ENCODE measurements at regions not wholly inside any gene's neighbourhood (a gene's known extent, or its start where the extent isn't known, plus 50 kb on each side); places are given as distances from the start of the nearest gene placed in this dataset.

DNA sequence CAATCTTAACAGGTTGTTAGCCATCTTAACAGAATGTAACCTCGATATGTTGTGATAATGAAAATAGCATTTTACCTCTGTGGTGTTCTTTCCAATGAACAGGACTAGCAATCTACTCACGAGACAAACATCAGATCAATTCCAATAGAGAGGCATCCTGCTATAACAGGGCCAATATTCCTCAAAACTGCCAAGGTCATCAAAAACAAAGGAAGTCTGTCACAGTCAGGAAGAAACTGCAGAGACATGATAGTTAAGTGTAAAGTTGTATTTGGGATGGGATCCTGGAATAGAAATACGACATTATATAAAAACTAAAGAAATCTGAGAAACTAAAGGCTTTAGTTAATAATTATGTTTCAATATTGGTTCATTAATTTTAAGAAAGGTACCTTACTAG, 588.9 kb upstream of the NETO1 start:
- peaks cover 7% of the 10 kb centered on the region for H3K4me1 Mint-ChIP-seq (ENCODE audit: low read depth)
- no peaks in the 10 kb centered on the region for H3K9me3 Mint-ChIP-seq (ENCODE audit: low read depth)
- H3K4me3 Mint-ChIP-seq (ENCODE audit: low read depth), result no peak overlapping the region
- DNase-seq (ENCODE audit: low spot score, unreplicated experiment), result no peak
- TF ChIP-seq, protein P1, sequence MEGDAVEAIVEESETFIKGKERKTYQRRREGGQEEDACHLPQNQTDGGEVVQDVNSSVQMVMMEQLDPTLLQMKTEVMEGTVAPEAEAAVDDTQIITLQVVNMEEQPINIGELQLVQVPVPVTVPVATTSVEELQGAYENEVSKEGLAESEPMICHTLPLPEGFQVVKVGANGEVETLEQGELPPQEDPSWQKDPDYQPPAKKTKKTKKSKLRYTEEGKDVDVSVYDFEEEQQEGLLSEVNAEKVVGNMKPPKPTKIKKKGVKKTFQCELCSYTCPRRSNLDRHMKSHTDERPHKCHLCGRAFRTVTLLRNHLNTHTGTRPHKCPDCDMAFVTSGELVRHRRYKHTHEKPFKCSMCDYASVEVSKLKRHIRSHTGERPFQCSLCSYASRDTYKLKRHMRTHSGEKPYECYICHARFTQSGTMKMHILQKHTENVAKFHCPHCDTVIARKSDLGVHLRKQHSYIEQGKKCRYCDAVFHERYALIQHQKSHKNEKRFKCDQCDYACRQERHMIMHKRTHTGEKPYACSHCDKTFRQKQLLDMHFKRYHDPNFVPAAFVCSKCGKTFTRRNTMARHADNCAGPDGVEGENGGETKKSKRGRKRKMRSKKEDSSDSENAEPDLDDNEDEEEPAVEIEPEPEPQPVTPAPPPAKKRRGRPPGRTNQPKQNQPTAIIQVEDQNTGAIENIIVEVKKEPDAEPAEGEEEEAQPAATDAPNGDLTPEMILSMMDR (IDR thresholded peaks at IDR 0.05; ENCODE audit: unreplicated experiment), result no peak
- no peaks in the 10 kb centered on the region for H3K27me3 Mint-ChIP-seq
- no peak overlapping the region for H3K27ac Mint-ChIP-seq
- H3K36me3 Mint-ChIP-seq (ENCODE audit: insufficient read depth), result no peaks in the 10 kb centered on the region

DNA sequence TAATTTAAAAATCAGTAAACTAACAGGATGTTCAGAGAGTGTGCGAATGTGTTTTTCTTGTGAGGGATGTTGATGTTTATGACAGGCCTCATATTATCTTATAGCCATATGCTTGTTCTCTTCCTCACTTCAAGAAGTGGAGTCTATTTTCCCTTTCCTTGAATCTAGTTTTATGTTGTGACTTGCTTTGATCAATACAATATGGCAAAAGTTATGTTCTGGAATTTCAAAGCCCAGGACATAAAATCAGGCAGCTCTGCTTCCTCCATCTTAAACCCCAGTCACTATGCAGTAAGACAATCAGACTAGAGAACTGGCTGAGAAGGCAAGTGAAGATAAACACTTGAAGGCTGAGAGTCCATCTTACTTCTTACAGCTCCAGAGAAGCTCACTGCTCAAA, 585.1 kb upstream of the NETO1 start:
- Mint-ChIP-seq H3K9me3 (ENCODE audit: low read depth) (peaks cover 5% of the 10 kb centered on the region), H3K4me1 (ENCODE audit: low read depth) (no peaks in the 10 kb centered on the region), H3K27me3 (no peaks in the 10 kb centered on the region), H3K27ac (no peak overlapping the region), H3K36me3 (ENCODE audit: insufficient read depth) (no peaks in the 10 kb centered on the region), H3K4me3 (ENCODE audit: low read depth) (no peak overlapping the region)
- TF ChIP-seq, protein P1 (IDR thresholded peaks at IDR 0.05; ENCODE audit: unreplicated experiment), result no peak
- DNase-seq (ENCODE audit: low spot score, unreplicated experiment), result no peak

DNA sequence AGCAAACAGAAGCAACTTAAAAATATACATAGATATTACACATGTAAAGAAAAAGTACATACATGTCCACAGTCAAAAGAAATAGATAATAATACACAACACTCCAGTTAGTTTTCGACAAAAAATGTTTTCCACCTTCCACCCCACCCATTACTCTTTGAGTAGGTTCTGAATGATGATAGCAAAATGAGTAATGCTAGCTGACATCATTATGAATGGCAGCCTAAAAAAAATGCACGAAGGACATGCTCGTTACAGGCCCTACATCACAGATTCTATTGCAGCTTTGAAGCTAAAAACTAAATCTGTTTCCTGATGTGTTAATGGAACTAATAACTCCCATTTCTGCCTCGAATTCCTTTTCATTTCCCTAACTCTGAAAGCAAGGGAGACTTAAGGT, 578.7 kb upstream of the NETO1 start:
- no peak for DNase-seq (ENCODE audit: low spot score, unreplicated experiment)
- peaks cover 9% of the 10 kb centered on the region for H3K9me3 Mint-ChIP-seq (ENCODE audit: low read depth)
- no peak overlapping the region for H3K4me3 Mint-ChIP-seq (ENCODE audit: low read depth)
- no peaks in the 10 kb centered on the region for H3K27me3 Mint-ChIP-seq
- no peak overlapping the region for H3K27ac Mint-ChIP-seq
- peaks cover 2% of the 10 kb centered on the region for H3K36me3 Mint-ChIP-seq (ENCODE audit: insufficient read depth)
- TF ChIP-seq, protein P1 (IDR thresholded peaks at IDR 0.05; ENCODE audit: unreplicated experiment), result no peak
- H3K4me1 Mint-ChIP-seq (ENCODE audit: low read depth), result no peaks in the 10 kb centered on the region

DNA sequence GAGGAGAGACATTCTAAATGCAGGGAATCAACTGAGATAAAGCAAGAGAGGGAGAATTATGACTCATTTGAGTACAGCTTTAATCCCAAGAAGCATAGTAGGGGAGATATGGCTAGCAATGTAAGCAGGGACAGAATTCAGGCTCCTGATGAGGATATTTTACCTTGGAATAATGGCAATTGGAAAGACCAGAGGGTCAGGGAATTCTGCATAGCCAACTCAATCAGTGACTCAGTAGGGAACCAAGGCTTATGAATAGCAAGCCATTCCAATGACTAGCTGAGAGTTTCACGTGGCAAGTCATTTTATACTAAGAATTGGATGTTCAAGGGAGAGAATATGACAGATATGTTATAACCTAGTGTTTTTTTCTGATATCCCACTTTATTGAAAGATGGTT, 563.8 kb upstream of the NETO1 start:
- H3K27me3 Mint-ChIP-seq, result no peaks in the 10 kb centered on the region
- TF ChIP-seq, protein P1 (IDR thresholded peaks at IDR 0.05; ENCODE audit: unreplicated experiment), result no peak
- no peak for DNase-seq (ENCODE audit: low spot score, unreplicated experiment)
- H3K36me3 Mint-ChIP-seq (ENCODE audit: insufficient read depth), result no peaks in the 10 kb centered on the region
- no peaks in the 10 kb centered on the region for H3K4me1 Mint-ChIP-seq (ENCODE audit: low read depth)
- no peak overlapping the region for H3K27ac Mint-ChIP-seq
- no peak overlapping the region for H3K4me3 Mint-ChIP-seq (ENCODE audit: low read depth)
- H3K9me3 Mint-ChIP-seq (ENCODE audit: low read depth), result peaks cover 7% of the 10 kb centered on the region

DNA sequence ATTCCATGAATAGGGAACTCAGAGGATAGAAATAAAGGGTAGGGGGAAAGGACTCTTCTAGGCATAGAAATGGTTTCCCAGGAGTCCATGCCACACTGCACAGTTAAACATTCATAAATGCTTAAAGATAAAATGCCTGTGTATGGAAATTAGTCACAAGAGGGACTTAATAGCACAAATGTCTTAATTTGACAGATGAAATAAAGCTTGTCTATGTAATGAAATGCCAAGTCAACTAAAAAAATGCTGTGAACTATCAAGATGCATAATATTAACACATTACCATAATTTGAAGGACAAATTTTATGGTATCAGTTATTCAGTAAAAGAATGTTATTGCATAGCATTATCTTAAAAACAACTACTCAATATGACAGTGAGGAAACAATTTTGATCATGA, 553.2 kb upstream of the NETO1 start:
- TF ChIP-seq, protein P1 (IDR thresholded peaks at IDR 0.05; ENCODE audit: unreplicated experiment), result no peak

More for the DNA sequence above, 553.2 kb upstream of the NETO1 start:
- Mint-ChIP-seq H3K27me3 (no peaks in the 10 kb centered on the region), H3K4me3 (ENCODE audit: low read depth) (no peak overlapping the region), H3K36me3 (ENCODE audit: insufficient read depth) (no peaks in the 10 kb centered on the region), H3K4me1 (ENCODE audit: low read depth) (no peaks in the 10 kb centered on the region), H3K9me3 (ENCODE audit: low read depth) (peaks cover 13% of the 10 kb centered on the region), H3K27ac (no peak overlapping the region)
- DNase-seq (ENCODE audit: low spot score, unreplicated experiment), result no peak

Data from progenitor cell of endocrine pancreas (in vitro differentiated cells).